ENCODE measurements at regions not wholly inside any gene's neighbourhood (a gene's known extent, or its start where the extent isn't known, plus 50 kb on each side); places are given as distances from the start of the nearest gene placed in this dataset.
"Not testable (repeated sequence)": the region's sequence is repeated elsewhere in the genome, so short reads cannot be mapped to it uniquely, and the experiment has no call there.

DNA sequence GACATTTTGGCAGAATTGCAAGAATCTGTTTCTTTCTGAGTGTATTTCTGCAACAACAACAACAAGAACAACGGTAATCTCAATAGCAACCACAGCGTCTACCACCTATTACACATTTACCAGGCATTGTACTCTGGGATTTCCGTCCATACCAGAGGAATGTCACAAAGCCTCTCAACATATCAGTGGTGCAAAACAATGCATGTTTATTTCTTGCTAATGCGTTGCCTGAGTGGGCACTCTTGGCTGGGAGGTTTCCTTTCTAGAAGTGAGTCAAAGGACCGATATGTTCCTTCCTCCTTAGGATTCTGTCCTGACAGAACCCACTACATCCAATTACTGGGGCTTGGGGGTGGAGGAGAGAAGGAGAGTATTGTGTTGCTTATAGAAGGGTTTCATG lies 585.6 kb downstream of the TSN start:
- in situ Hi-C loops (cut with MboI) (no loop called here), intact Hi-C loops (cut with micrococcal nuclease) (no loop called here)
- Histone ChIP-seq H3K9me3 (replicated peaks; ENCODE audit: control insufficient read depth, insufficient read depth, low read depth, low read length) (no peaks in the 10 kb centered on the region), H4K20me1 (replicated peaks; ENCODE audit: control insufficient read depth, insufficient read depth, low read length) (no peaks in the 10 kb centered on the region), H3K4me1 (replicated peaks in 1 of 2; ENCODE audit: control insufficient read depth in 2 of 2, insufficient read depth in 2 of 2, low read length in 2 of 2) (no peaks in the 10 kb centered on the region), H3K27me3 (ENCODE audit: control insufficient read depth in 2 of 2, insufficient read depth in 2 of 2, low read length in 2 of 2) (no peaks in the 10 kb centered on the region), H3K36me3 (ENCODE audit: control insufficient read depth, insufficient read depth, low read length) (no peaks in the 10 kb centered on the region), H3K9ac (ENCODE audit: insufficient read depth in 1 of 2, low read depth in 2 of 2, low read length in 2 of 2) (no peak overlapping the region), H2AFZ (ENCODE audit: low read depth, low read length) (no peak overlapping the region), H3K27ac (ENCODE audit: extremely low read depth, low read depth, low read length) (no peak overlapping the region), H3K79me2 (ENCODE audit: control insufficient read depth, insufficient read depth, low read length) (no peaks in the 10 kb centered on the region), H3K4me3 (no peak overlapping the region), H3K4me2 (ENCODE audit: insufficient read depth, low read length) (no peak overlapping the region), H3K9me1 (ENCODE audit: control insufficient read depth, insufficient read depth, low read length) (no peaks in the 10 kb centered on the region)
- ChIA-PET CTCF (ENCODE audit: low intra/inter-chr PET ratio) (no interaction called here), POLR2A (no interaction called here)
- FAIRE-seq: no peak
- DNase-seq (ENCODE audit: extremely low read depth in 1 of 4, low spot score in 3 of 4): no peak
- no TSS peak for BruUV-seq (replicated peaks)
- ATAC-seq: no peak
- TF ChIP-seq MYC (IDR thresholded peaks at IDR 0.05; ENCODE audit: low read depth, low read length) (no peak), MYC (CRISPR knock-in tag; IDR thresholded peaks at IDR 0.05; ENCODE audit: borderline replicate concordance, low read depth) (no peak), ARID1B (IDR thresholded peaks at IDR 0.05) (no peak), RFX5 (IDR thresholded peaks at IDR 0.05; ENCODE audit: low read depth, low read length) (no peak), WHSC1 (IDR thresholded peaks at IDR 0.05; ENCODE audit: low read length) (no peak)
- TF ChIP-seq, protein P1, sequence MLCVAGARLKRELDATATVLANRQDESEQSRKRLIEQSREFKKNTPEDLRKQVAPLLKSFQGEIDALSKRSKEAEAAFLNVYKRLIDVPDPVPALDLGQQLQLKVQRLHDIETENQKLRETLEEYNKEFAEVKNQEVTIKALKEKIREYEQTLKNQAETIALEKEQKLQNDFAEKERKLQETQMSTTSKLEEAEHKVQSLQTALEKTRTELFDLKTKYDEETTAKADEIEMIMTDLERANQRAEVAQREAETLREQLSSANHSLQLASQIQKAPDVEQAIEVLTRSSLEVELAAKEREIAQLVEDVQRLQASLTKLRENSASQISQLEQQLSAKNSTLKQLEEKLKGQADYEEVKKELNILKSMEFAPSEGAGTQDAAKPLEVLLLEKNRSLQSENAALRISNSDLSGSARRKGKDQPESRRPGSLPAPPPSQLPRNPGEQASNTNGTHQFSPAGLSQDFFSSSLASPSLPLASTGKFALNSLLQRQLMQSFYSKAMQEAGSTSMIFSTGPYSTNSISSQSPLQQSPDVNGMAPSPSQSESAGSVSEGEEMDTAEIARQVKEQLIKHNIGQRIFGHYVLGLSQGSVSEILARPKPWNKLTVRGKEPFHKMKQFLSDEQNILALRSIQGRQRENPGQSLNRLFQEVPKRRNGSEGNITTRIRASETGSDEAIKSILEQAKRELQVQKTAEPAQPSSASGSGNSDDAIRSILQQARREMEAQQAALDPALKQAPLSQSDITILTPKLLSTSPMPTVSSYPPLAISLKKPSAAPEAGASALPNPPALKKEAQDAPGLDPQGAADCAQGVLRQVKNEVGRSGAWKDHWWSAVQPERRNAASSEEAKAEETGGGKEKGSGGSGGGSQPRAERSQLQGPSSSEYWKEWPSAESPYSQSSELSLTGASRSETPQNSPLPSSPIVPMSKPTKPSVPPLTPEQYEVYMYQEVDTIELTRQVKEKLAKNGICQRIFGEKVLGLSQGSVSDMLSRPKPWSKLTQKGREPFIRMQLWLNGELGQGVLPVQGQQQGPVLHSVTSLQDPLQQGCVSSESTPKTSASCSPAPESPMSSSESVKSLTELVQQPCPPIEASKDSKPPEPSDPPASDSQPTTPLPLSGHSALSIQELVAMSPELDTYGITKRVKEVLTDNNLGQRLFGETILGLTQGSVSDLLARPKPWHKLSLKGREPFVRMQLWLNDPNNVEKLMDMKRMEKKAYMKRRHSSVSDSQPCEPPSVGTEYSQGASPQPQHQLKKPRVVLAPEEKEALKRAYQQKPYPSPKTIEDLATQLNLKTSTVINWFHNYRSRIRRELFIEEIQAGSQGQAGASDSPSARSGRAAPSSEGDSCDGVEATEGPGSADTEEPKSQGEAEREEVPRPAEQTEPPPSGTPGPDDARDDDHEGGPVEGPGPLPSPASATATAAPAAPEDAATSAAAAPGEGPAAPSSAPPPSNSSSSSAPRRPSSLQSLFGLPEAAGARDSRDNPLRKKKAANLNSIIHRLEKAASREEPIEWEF (CRISPR knock-in tag; IDR thresholded peaks at IDR 0.05): no peak
- WGBS (ENCODE audit: insufficient coverage, low coverage, missing lambda C conversion rate): 0% methylated on average over 5 of the region's 5 CpGs

DNA sequence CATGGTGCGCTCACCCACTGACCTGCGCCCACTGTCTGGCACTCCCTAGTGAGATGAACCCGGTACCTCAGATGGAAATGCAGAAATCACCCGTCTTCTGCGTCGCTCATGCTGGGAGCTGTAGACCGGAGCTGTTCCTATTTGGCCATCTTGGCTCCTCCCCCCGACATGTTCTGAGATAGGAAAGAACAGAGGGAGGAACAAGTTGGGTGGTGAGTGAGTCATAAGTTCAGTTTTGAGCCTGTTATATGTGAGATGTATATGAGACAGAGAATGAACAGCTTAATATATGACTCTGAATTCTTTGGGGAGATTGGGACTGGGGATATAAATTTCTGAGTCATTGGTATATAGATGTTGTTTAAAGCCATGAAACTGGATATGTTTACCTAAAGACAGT lies 596.7 kb downstream of the TSN start:
- H3K27ac ChIP-seq (ENCODE audit: extremely low read depth, low read depth, low read length); H2AFZ ChIP-seq (ENCODE audit: low read depth, low read length); H4K20me1 ChIP-seq (replicated peaks; ENCODE audit: control insufficient read depth, insufficient read depth, low read length); H3K4me2 ChIP-seq (ENCODE audit: insufficient read depth, low read length); H3K9me3 ChIP-seq (replicated peaks; ENCODE audit: control insufficient read depth, insufficient read depth, low read depth, low read length); H3K79me2 ChIP-seq (ENCODE audit: control insufficient read depth, insufficient read depth, low read length); FAIRE-seq; in situ Hi-C loops (cut with MboI); CTCF ChIA-PET (ENCODE audit: low intra/inter-chr PET ratio); H3K27me3 ChIP-seq (ENCODE audit: control insufficient read depth in 2 of 2, insufficient read depth in 2 of 2, low read length in 2 of 2); DNase-seq (ENCODE audit: extremely low read depth in 1 of 4, low spot score in 3 of 4); intact Hi-C loops (cut with micrococcal nuclease); H3K36me3 ChIP-seq (ENCODE audit: control insufficient read depth, insufficient read depth, low read length); H3K4me3 ChIP-seq; H3K9me1 ChIP-seq (ENCODE audit: control insufficient read depth, insufficient read depth, low read length); BruUV-seq (replicated peaks); ATAC-seq; POLR2A ChIA-PET; H3K9ac ChIP-seq (ENCODE audit: insufficient read depth in 1 of 2, low read depth in 2 of 2, low read length in 2 of 2); H3K4me1 ChIP-seq (replicated peaks in 1 of 2; ENCODE audit: control insufficient read depth in 2 of 2, insufficient read depth in 2 of 2, low read length in 2 of 2): not testable (repeated sequence)
- WGBS (ENCODE audit: insufficient coverage, low coverage, missing lambda C conversion rate): 0% methylated on average over 3 of the region's 8 CpGs
